SK-N-SH (cell line): ENCODE measurements at regions not wholly inside any gene's neighbourhood (a gene's known extent, or its start where the extent isn't known, plus 50 kb on each side); places are given as distances from the start of the nearest gene placed in this dataset.

ENCODE experiments used
- CTCF ChIA-PET: fragments of 300-600, 350-600 bp; formaldehyde crosslinking; extraction: SDS; loops from one replicate; lab custom pipeline; 2021; lab: Yijun Ruan, JAX
- POLR2A ChIA-PET: fragments of 350-600 bp; sonication (Branson Sonifier 250); formaldehyde crosslinking; extraction: SDS; loops from one replicate; lab custom pipeline; 2020; ENCODE audit warnings: antibody characterized with exemption, inconsistent platforms; lab: Yijun Ruan, JAX
- DNase-seq: peaks from one replicate; pipeline ENCODE4 v3.0.0; 2012
- H2AFZ ChIP-seq: fragments of 200-600 bp; sonication (generic); 2 replicates; pipeline ENCODE4 v1.8.1; 2016; ENCODE audit warnings: antibody characterized with exemption, mild to moderate bottlenecking, low read depth
- H3F3A ChIP-seq: fragments of 200-600 bp; sonication (generic); replicated peaks from 2 replicates; pipeline ENCODE3; 2016; ENCODE audit warnings: antibody characterized with exemption, mild to moderate bottlenecking; ENCODE audit not compliant: insufficient read depth
- H3K27ac ChIP-seq, 2 experiments: fragments of 200-500 bp in 1 of 2; fragments of 200-600 bp in 1 of 2; sonication (Bioruptor generic) in 1 of 2; sonication (generic), shearing (Covaris generic) in 1 of 2; 2 replicates each; pipeline versions ENCODE4 v1.5.1 to v1.6.1; 2014 to 2016; ENCODE audit warnings: low read depth in 2 of 2, inconsistent platforms in 1 of 2, low read length in 1 of 2, mild to moderate bottlenecking in 1 of 2, mixed read lengths in 1 of 2
- H3K27me3 ChIP-seq: fragments of 200-600 bp; sonication (generic), shearing (Covaris generic); 2 replicates; pipeline ENCODE4 v1.6.1; 2016; ENCODE audit warnings: mixed run types; ENCODE audit not compliant: insufficient read depth
- H3K36me3 ChIP-seq, 2 experiments: fragments of 200-500 bp in 1 of 2; fragments of 200-600 bp in 1 of 2; sonication (Bioruptor generic) in 1 of 2; sonication (generic) in 1 of 2; replicated peaks in 1 of 2; 2 replicates each; pipeline versions ENCODE3 to v1.5.1; 2014 to 2016; ENCODE audit warnings: low read length in 1 of 2, mild to moderate bottlenecking in 1 of 2; ENCODE audit not compliant: insufficient read depth in 2 of 2, control insufficient read depth in 1 of 2
- H3K4me1 ChIP-seq, 2 experiments: fragments of 200-500 bp in 1 of 2; fragments of 200-600 bp in 1 of 2; sonication (Bioruptor generic) in 1 of 2; sonication (generic), shearing (Covaris generic) in 1 of 2; 2 replicates each; pipeline versions ENCODE4 v1.5.1 to v1.6.1; 2014 to 2016; ENCODE audit warnings: low read depth in 1 of 2, low read length in 1 of 2, mixed run types in 1 of 2; ENCODE audit not compliant: insufficient read depth in 2 of 2, control insufficient read depth in 1 of 2
- H3K4me2 ChIP-seq: fragments of 200-600 bp; sonication (generic), shearing (Covaris generic); 2 replicates; pipeline ENCODE4 v1.6.1; 2017; ENCODE audit warnings: mixed run types
- H3K4me3 ChIP-seq, 2 experiments: fragments of 200-500 bp in 1 of 2; fragments of 200-600 bp in 1 of 2; sonication (Bioruptor generic) in 1 of 2; sonication (generic), shearing (Covaris generic) in 1 of 2; 2 replicates each; pipeline versions ENCODE4 v1.5.1 to v1.8.1; 2014 to 2016; ENCODE audit warnings: low read depth in 2 of 2, inconsistent platforms in 1 of 2, low read length in 1 of 2, mild to moderate bottlenecking in 1 of 2, mixed read lengths in 1 of 2, moderate library complexity in 1 of 2
- H3K79me2 ChIP-seq: fragments of 200-600 bp; sonication (generic); 2 replicates; pipeline ENCODE4 v1.8.1; 2017; ENCODE audit warnings: mild to moderate bottlenecking; ENCODE audit not compliant: insufficient read depth
- H3K9ac ChIP-seq: fragments of 200-600 bp; sonication (generic); 2 replicates; pipeline ENCODE4 v1.6.1; 2017; ENCODE audit warnings: mixed run types
- H3K9me2 ChIP-seq: fragments of 200-600 bp; sonication (generic); 2 replicates; pipeline ENCODE4 v1.6.1; 2017; ENCODE audit warnings: mixed run types
- H3K9me3 ChIP-seq: fragments of 200-600 bp; sonication (generic); 2 replicates; pipeline ENCODE4 v1.6.1; 2017; ENCODE audit warnings: mixed run types, mild to moderate bottlenecking, moderate library complexity
- H4K20me1 ChIP-seq: fragments of 200-600 bp; sonication (generic); 2 replicates; pipeline ENCODE4 v1.6.1; 2017; ENCODE audit warnings: mild to moderate bottlenecking, mixed run types; ENCODE audit not compliant: insufficient read depth
- CTCF ChIP-seq: fragments of 200-600 bp; sonication (generic); IDR thresholded peaks from 2 replicates; pipeline ENCODE4 v1.6.1; 2017; ENCODE audit warnings: antibody characterized with exemption, mild to moderate bottlenecking, moderate library complexity
- JUND ChIP-seq: IDR thresholded peaks from 2 replicates; pipeline ENCODE4 v1.4.0; 2012
- MAX ChIP-seq: IDR thresholded peaks from 2 replicates; pipeline ENCODE4 v1.4.0; 2012; ENCODE audit warnings: low read depth
- NRF1 ChIP-seq: IDR thresholded peaks from 2 replicates; pipeline ENCODE4 v1.6.1; 2012; ENCODE audit warnings: low read depth, mild to moderate bottlenecking, low read length
- RAD21 ChIP-seq: IDR thresholded peaks from 2 replicates; pipeline ENCODE4 v1.6.1; 2012; ENCODE audit warnings: mild to moderate bottlenecking, low read length
- RCOR1 ChIP-seq: fragments of 150-350 bp; IDR thresholded peaks from 2 replicates; pipeline ENCODE4 v1.6.1; 2017; ENCODE audit warnings: antibody characterized with exemption, low read length
- RFX5 ChIP-seq: IDR thresholded peaks from 2 replicates; pipeline ENCODE4 v1.6.1; 2012; ENCODE audit warnings: mild to moderate bottlenecking, improper control_type of control experiment, low read length
- SIN3A ChIP-seq: IDR thresholded peaks from 2 replicates; pipeline ENCODE4 v1.6.1; 2012; ENCODE audit warnings: low read depth, mild to moderate bottlenecking, low read length, moderate library complexity, borderline replicate concordance
- SMC3 ChIP-seq: IDR thresholded peaks from 2 replicates; pipeline ENCODE4 v1.6.1; 2012; ENCODE audit warnings: low read depth, low read length, improper control_type of control experiment
- TAF1 ChIP-seq: IDR thresholded peaks from 2 replicates; pipeline ENCODE4 v1.6.1; 2012; ENCODE audit warnings: low read depth, mild to moderate bottlenecking, low read length, moderate library complexity, borderline replicate concordance
- USF1 ChIP-seq: IDR thresholded peaks from 2 replicates; pipeline ENCODE4 v1.4.0; 2012; ENCODE audit warnings: low read depth, borderline replicate concordance
- WGBS: methylation state at CpG from one replicate; pipeline ENCODE4 v1.1.6; 2017; ENCODE audit warnings: low lambda C conversion rate; 5-methylcytosine and 5-hydroxymethylcytosine counted together

- H3K9me2 ChIP-seq: no peaks in the 10 kb centered on the region
- TF ChIP-seq SMC3: no peak
- TF ChIP-seq USF1: no peak
- TF ChIP-seq, all 33 proteins: peak for 0
- Histone ChIP-seq H3K27ac (no peak overlapping the region), H3K9me3 (no peaks in the 10 kb centered on the region), H2AFZ (no peak overlapping the region), H3K36me3 (no peaks in the 10 kb centered on the region), H3K9ac (no peak overlapping the region), H3K27me3 (no peaks in the 10 kb centered on the region), H3K4me3 (no peak overlapping the region), H4K20me1 (no peaks in the 10 kb centered on the region), H3K4me2 (no peak overlapping the region), H3K4me1 (peaks cover 2 to 4% of the 10 kb centered on the region in 2 experiments; a peak in 1 of 4 replicates), H3F3A (no peaks in the 10 kb centered on the region), H3K79me2 (no peaks in the 10 kb centered on the region)
- ChIA-PET POLR2A (no interaction called here), CTCF (no interaction called here)
- WGBS: 95% methylated on average over 2 of the region's 2 CpGs
- DNase-seq: no peak
Observed at GRCh38 chr13:73146707-73147106, 87.9 kb downstream of the KLF5 start.

GRCh38 chr13:73142071-73142470 is 83.3 kb downstream of the KLF5 start:
- Histone ChIP-seq H3K4me2 (peak overlapping the region; percentile 7; the same call in 1 of the 2 replicates), H3K4me1 (peaks cover 2 to 7% of the 10 kb centered on the region in 2 experiments; a peak in 2 of 4 replicates), H3K9ac (no peak overlapping the region), H4K20me1 (no peaks in the 10 kb centered on the region), H3K79me2 (no peaks in the 10 kb centered on the region), H3K27me3 (no peaks in the 10 kb centered on the region), H3K9me3 (no peaks in the 10 kb centered on the region), H2AFZ (0 out of 2 replicates have a peak overlapping the region, but pooled peaks have one; percentile 37), H3K4me3 (no peak overlapping the region), H3K27ac (no peak overlapping the region), H3K9me2 (no peaks in the 10 kb centered on the region), H3K36me3 (no peaks in the 10 kb centered on the region), H3F3A (no peaks in the 10 kb centered on the region)
- CTCF ChIA-PET: no interaction called here
- TF ChIP-seq RCOR1 (no peak), JUND (no peak), RAD21 (no peak), RFX5 (no peak), SIN3A (no peak), TAF1 (no peak), NRF1 (no peak), CTCF (no peak)
- POLR2A ChIA-PET: no interaction called here
- 60% methylated on average over 5 of the region's 5 CpGs for WGBS
- DNase-seq: no peak

- Histone ChIP-seq H4K20me1 (no peaks in the 10 kb centered on the region), H3K9me2 (no peaks in the 10 kb centered on the region), H3K9ac (no peak overlapping the region), H3K4me2 (peak overlapping the region; percentile 7; the same call in 1 of the 2 replicates), H3K4me3 (no peak overlapping the region), H3K27ac (no peak overlapping the region), H3K79me2 (no peaks in the 10 kb centered on the region), H2AFZ (peak overlapping the region; percentile 37; the same call in 1 of the 2 replicates), H3K4me1 (peaks cover 2 to 7% of the 10 kb centered on the region in 2 experiments; a peak in 2 of 4 replicates), H3K36me3 (no peaks in the 10 kb centered on the region), H3K27me3 (no peaks in the 10 kb centered on the region), H3F3A (no peaks in the 10 kb centered on the region), H3K9me3 (no peaks in the 10 kb centered on the region)
- POLR2A ChIA-PET: no interaction called here
- TF ChIP-seq USF1: no peak
- TF ChIP-seq MAX: no peak
- WGBS: 51% methylated on average over 4 of the region's 4 CpGs
- no peak for DNase-seq
- CTCF ChIA-PET: no interaction called here
Observed at GRCh38 chr13:73141292-73141771, 82.5 kb downstream of the KLF5 start.
